Natural killer cell treated with Interleukin-12 subunit alpha and Interleukin-12 subunit beta and Interleukin-15 and Interleukin-18, amount 100 ng/mL, for 72 hours (primary cell): ENCODE measurements at regions not wholly inside any gene's neighbourhood (a gene's known extent, or its start where the extent isn't known, plus 50 kb on each side); places are given as distances from the start of the nearest gene placed in this dataset.

ENCODE experiments used
- ATAC-seq, 2 donors: fragments of 150-1000 bp; cut with Tn5 transposase in 1 of 2; sonication (Bioruptor Pico), chemical (Tn5 transposase) in 1 of 2; 2 replicates each; pipeline ENCODE4 v1.10.0; 2021
- DNase-seq: peaks from one replicate; pipeline ENCODE4 v3.0.0; 2022; ENCODE audit warnings: low spot score
- H3K27ac Mint-ChIP-seq, 2 donors: 1 replicate in 1 of 2; 2 replicates in 1 of 2; pipeline ENCODE4 v1.8.0; 2022; ENCODE audit warnings: mixed read lengths in 2 of 2, mild to moderate bottlenecking in 1 of 2, moderate library complexity in 1 of 2
- H3K27me3 Mint-ChIP-seq, 2 donors: 1 replicate in 1 of 2; 2 replicates in 1 of 2; pipeline ENCODE4 v1.8.0; 2022; ENCODE audit warnings: mixed read lengths in 2 of 2
- H3K36me3 Mint-ChIP-seq: one replicate; pipeline ENCODE4 v1.8.0; 2022; ENCODE audit warnings: mixed read lengths
- H3K4me1 Mint-ChIP-seq, 2 donors: 1 replicate in 1 of 2; 2 replicates in 1 of 2; pipeline ENCODE4 v1.8.0; 2022; ENCODE audit warnings: low read depth in 2 of 2, mixed read lengths in 2 of 2, mild to moderate bottlenecking in 1 of 2
- H3K4me3 Mint-ChIP-seq: one replicate; pipeline ENCODE4 v1.8.0; 2022; ENCODE audit warnings: mixed read lengths
- H3K9me3 Mint-ChIP-seq: 2 replicates; pipeline ENCODE4 v1.8.0; 2022; ENCODE audit warnings: mixed read lengths

GRCh38 chr2:213202011-213202410, 50.6 kb upstream of the IKZF2 start:
- Mint-ChIP-seq H3K27me3 (peaks cover 0 to 5% of the 10 kb centered on the region in 2 donors), H3K9me3 (peaks cover 5% of the 10 kb centered on the region), H3K4me3 (no peak overlapping the region), H3K4me1 (no peaks in the 10 kb centered on the region), H3K27ac (no peak overlapping the region), H3K36me3 (no peaks in the 10 kb centered on the region)
- DNase-seq = no peak
- ATAC-seq = no peak

- Mint-ChIP-seq H3K9me3 (no peaks in the 10 kb centered on the region), H3K36me3 (no peaks in the 10 kb centered on the region), H3K4me3 (no peak overlapping the region), H3K27ac (no peak overlapping the region), H3K27me3 (no peaks in the 10 kb centered on the region), H3K4me1 (no peaks in the 10 kb centered on the region)
- DNase-seq (no peak), ATAC-seq (no peak)
Observed at GRCh38 chr2:213205944-213206343, 54.5 kb upstream of the IKZF2 start.

- ATAC-seq (no peak), DNase-seq (no peak)
- Mint-ChIP-seq H3K27ac (no peak overlapping the region), H3K36me3 (no peaks in the 10 kb centered on the region), H3K4me3 (no peak overlapping the region), H3K27me3 (peaks cover 0 to 7% of the 10 kb centered on the region in 2 donors), H3K9me3 (no peaks in the 10 kb centered on the region), H3K4me1 (no peaks in the 10 kb centered on the region)
Observed at GRCh38 chr2:213213186-213213585, 61.8 kb upstream of the IKZF2 start.

- Mint-ChIP-seq H3K9me3 (no peaks in the 10 kb centered on the region), H3K4me1 (no peaks in the 10 kb centered on the region)
Observed at GRCh38 chr2:213214209-213214608, 62.8 kb upstream of the IKZF2 start.

GRCh38 chr2:213216461-213216860, 65.0 kb upstream of the IKZF2 start:
- no peak overlapping the region for H3K27ac Mint-ChIP-seq
- H3K36me3 Mint-ChIP-seq = no peaks in the 10 kb centered on the region
- no peak for ATAC-seq
- H3K27me3 Mint-ChIP-seq = peaks cover 0 to 7% of the 10 kb centered on the region in 2 donors
- H3K4me3 Mint-ChIP-seq = no peak overlapping the region
- no peaks in the 10 kb centered on the region for H3K9me3 Mint-ChIP-seq
- DNase-seq = no peak
- H3K4me1 Mint-ChIP-seq = no peaks in the 10 kb centered on the region

More at GRCh38 chr2:213214209-213214608, 62.8 kb upstream of the IKZF2 start:
- peaks cover 0 to 7% of the 10 kb centered on the region in 2 donors for H3K27me3 Mint-ChIP-seq
- no peaks in the 10 kb centered on the region for H3K36me3 Mint-ChIP-seq
- no peak overlapping the region for H3K27ac Mint-ChIP-seq
- ATAC-seq (no peak), DNase-seq (no peak)
- H3K4me3 Mint-ChIP-seq = no peak overlapping the region

GRCh38 chr2:213219816-213220215, 64.4 kb upstream of the SPAG16 start:
- Mint-ChIP-seq H3K4me3 (no peak overlapping the region), H3K27me3 (peaks cover 0 to 7% of the 10 kb centered on the region in 2 donors), H3K4me1 (no peaks in the 10 kb centered on the region), H3K9me3 (no peaks in the 10 kb centered on the region), H3K36me3 (no peaks in the 10 kb centered on the region), H3K27ac (no peak overlapping the region)
- DNase-seq (no peak), ATAC-seq (no peak)

GRCh38 chr2:213220967-213221603, 63.2 kb upstream of the SPAG16 start:
- H3K27ac Mint-ChIP-seq = no peak overlapping the region
- no peak for DNase-seq
- no peaks in the 10 kb centered on the region for H3K9me3 Mint-ChIP-seq
- H3K4me3 Mint-ChIP-seq = no peak overlapping the region
- H3K36me3 Mint-ChIP-seq = no peaks in the 10 kb centered on the region
- ATAC-seq = no peak
- peaks cover 0 to 5% of the 10 kb centered on the region in 2 donors for H3K4me1 Mint-ChIP-seq
- no peaks in the 10 kb centered on the region for H3K27me3 Mint-ChIP-seq

- Mint-ChIP-seq H3K4me1 (peaks cover 0 to 5% of the 10 kb centered on the region in 2 donors), H3K36me3 (no peaks in the 10 kb centered on the region), H3K27me3 (no peaks in the 10 kb centered on the region), H3K4me3 (no peak overlapping the region), H3K27ac (no peak overlapping the region), H3K9me3 (no peaks in the 10 kb centered on the region)
- no peak for ATAC-seq
- no peak for DNase-seq
Observed at GRCh38 chr2:213221957-213222356, 62.3 kb upstream of the SPAG16 start.

- H3K27ac Mint-ChIP-seq = no peak overlapping the region
Observed at GRCh38 chr2:213224366-213224765, 59.9 kb upstream of the SPAG16 start.

GRCh38 chr2:213225866-213226265, 58.4 kb upstream of the SPAG16 start:
- H3K27me3 Mint-ChIP-seq = no peaks in the 10 kb centered on the region
- H3K36me3 Mint-ChIP-seq = no peaks in the 10 kb centered on the region
- peaks cover 3 to 10% of the 10 kb centered on the region in 2 donors for H3K4me1 Mint-ChIP-seq

More at GRCh38 chr2:213224366-213224765, 59.9 kb upstream of the SPAG16 start:
- ATAC-seq (no peak), DNase-seq (no peak)
- Mint-ChIP-seq H3K4me1 (peaks cover 3 to 10% of the 10 kb centered on the region in 2 donors), H3K36me3 (no peaks in the 10 kb centered on the region), H3K27me3 (no peaks in the 10 kb centered on the region), H3K9me3 (no peaks in the 10 kb centered on the region), H3K4me3 (no peak overlapping the region)

GRCh38 chr2:213227458-213227857, 56.8 kb upstream of the SPAG16 start:
- no peaks in the 10 kb centered on the region for H3K36me3 Mint-ChIP-seq
- H3K9me3 Mint-ChIP-seq = no peaks in the 10 kb centered on the region
- no peak overlapping the region for H3K27ac Mint-ChIP-seq
- ATAC-seq = peak in 1 of 2 donors; percentile 75
- H3K4me1 Mint-ChIP-seq = peaks cover 3 to 13% of the 10 kb centered on the region in 2 donors
- no peaks in the 10 kb centered on the region for H3K27me3 Mint-ChIP-seq
- H3K4me3 Mint-ChIP-seq = no peak overlapping the region
- no peak for DNase-seq

More at GRCh38 chr2:213225866-213226265, 58.4 kb upstream of the SPAG16 start:
- Mint-ChIP-seq H3K9me3 (no peaks in the 10 kb centered on the region), H3K27ac (no peak overlapping the region), H3K4me3 (no peak overlapping the region)
- ATAC-seq (no peak), DNase-seq (no peak)

GRCh38 chr2:213228638-213229037, 55.6 kb upstream of the SPAG16 start:
- Mint-ChIP-seq H3K4me3 (no peak overlapping the region), H3K36me3 (no peaks in the 10 kb centered on the region), H3K27ac (no peak overlapping the region), H3K27me3 (no peaks in the 10 kb centered on the region), H3K4me1 (peaks cover 12 to 25% of the 10 kb centered on the region in 2 donors), H3K9me3 (no peaks in the 10 kb centered on the region)
- DNase-seq = no peak
- no peak for ATAC-seq

GRCh38 chr2:213229814-213230213, 54.5 kb upstream of the SPAG16 start:
- H3K9me3 Mint-ChIP-seq = no peaks in the 10 kb centered on the region
- peaks cover 18 to 33% of the 10 kb centered on the region in 2 donors for H3K4me1 Mint-ChIP-seq
- H3K36me3 Mint-ChIP-seq = no peaks in the 10 kb centered on the region
- ATAC-seq = no peak
- no peak overlapping the region for H3K4me3 Mint-ChIP-seq
- no peak overlapping the region for H3K27ac Mint-ChIP-seq
- DNase-seq = no peak
- H3K27me3 Mint-ChIP-seq = no peaks in the 10 kb centered on the region

GRCh38 chr2:213231966-213232365, 52.3 kb upstream of the SPAG16 start:
- H3K9me3 Mint-ChIP-seq = no peaks in the 10 kb centered on the region
- no peak for DNase-seq

More at GRCh38 chr2:213231966-213232365, 52.3 kb upstream of the SPAG16 start:
- Mint-ChIP-seq H3K27me3 (no peaks in the 10 kb centered on the region), H3K4me3 (no peak overlapping the region), H3K4me1 (peaks cover 20 to 29% of the 10 kb centered on the region in 2 donors), H3K36me3 (no peaks in the 10 kb centered on the region), H3K27ac (no peak overlapping the region)
- no peak for ATAC-seq
